ENCODE measurements at regions not wholly inside any gene's neighbourhood (a gene's known extent, or its start where the extent isn't known, plus 50 kb on each side); places are given as distances from the start of the nearest gene placed in this dataset.
"Not testable (repeated sequence)": the region's sequence is repeated elsewhere in the genome, so short reads cannot be mapped to it uniquely, and the experiment has no call there.

GRCh38 chrX:39492497-39493162, 605.1 kb downstream of the BCOR start:
- Mint-ChIP-seq H3K4me3 (peak overlapping the region; percentile 52), H3K4me1 (peaks cover 46% of the 10 kb centered on the region), H3K27ac (peak overlapping the region; percentile 84), H3K9me3 (no peaks in the 10 kb centered on the region), H3K27me3 (no peaks in the 10 kb centered on the region), H3K36me3 (ENCODE audit: low read depth) (no peaks in the 10 kb centered on the region)
- ATAC-seq (ENCODE audit: low read depth), result peak; percentile 64
- POLR2A ChIA-PET, result interaction anchor here (0.6 kb wide), 1 partner anchor 684 kb away, joined by 6 read pairs; no protein-coding TSS in a partner anchor
- CTCF ChIA-PET, result interaction anchor here (1.0 kb wide), 1 partner anchor 15 kb away, joined by 3 read pairs; no protein-coding TSS in a partner anchor
- no peak for DNase-seq
- intact Hi-C loops (cut with micrococcal nuclease), result loop anchor here (5.0 kb wide), 4 partner anchors 50 to 605 kb away; partner anchors contain the start of gene BCOR
- TF ChIP-seq CTCF (IDR thresholded peaks at IDR 0.05), result no peak

- Mint-ChIP-seq H3K4me3 (peak overlapping the region; percentile 20), H3K9me3 (no peaks in the 10 kb centered on the region), H3K36me3 (ENCODE audit: low read depth) (no peaks in the 10 kb centered on the region), H3K4me1 (peaks cover 45% of the 10 kb centered on the region), H3K27me3 (no peaks in the 10 kb centered on the region), H3K27ac (peak overlapping the region; percentile 84)
- TF ChIP-seq CTCF (IDR thresholded peaks at IDR 0.05), result no peak
- CTCF ChIA-PET, result interaction anchor here (1.0 kb wide), 1 partner anchor 16 kb away, joined by 3 read pairs; no protein-coding TSS in a partner anchor
- POLR2A ChIA-PET, result interaction anchor here (0.6 kb wide), 1 partner anchor 684 kb away, joined by 6 read pairs; no protein-coding TSS in a partner anchor
- intact Hi-C loops (cut with micrococcal nuclease), result loop anchor here (5.0 kb wide), 4 partner anchors 51 to 604 kb away; partner anchors contain the start of gene BCOR
- DNase-seq (no peak), ATAC-seq (ENCODE audit: low read depth) (no peak)
These were observed 604.6 kb downstream of the BCOR start for GRCh38 chrX:39493168-39493567.

GRCh38 chrX:39497117-39497516, 600.6 kb downstream of the BCOR start:
- ATAC-seq (ENCODE audit: low read depth); intact Hi-C loops (cut with micrococcal nuclease); POLR2A ChIA-PET; H3K4me3 Mint-ChIP-seq; CTCF ChIA-PET; H3K27ac Mint-ChIP-seq; DNase-seq; H3K36me3 Mint-ChIP-seq (ENCODE audit: low read depth); H3K27me3 Mint-ChIP-seq; H3K9me3 Mint-ChIP-seq: not testable (repeated sequence)
- peaks cover 25% of the 10 kb centered on the region for H3K4me1 Mint-ChIP-seq

- no peak for TF ChIP-seq CTCF (IDR thresholded peaks at IDR 0.05)
- CTCF ChIA-PET, result no interaction called here
- no peak overlapping the region for H3K4me3 Mint-ChIP-seq
- peaks cover 19% of the 10 kb centered on the region for H3K4me1 Mint-ChIP-seq
- H3K36me3 Mint-ChIP-seq (ENCODE audit: low read depth), result no peaks in the 10 kb centered on the region
- DNase-seq (no peak), ATAC-seq (ENCODE audit: low read depth) (no peak)
- POLR2A ChIA-PET, result no interaction called here
- H3K27me3 Mint-ChIP-seq, result no peaks in the 10 kb centered on the region
- H3K27ac Mint-ChIP-seq, result no peak overlapping the region
- H3K9me3 Mint-ChIP-seq, result no peaks in the 10 kb centered on the region
- intact Hi-C loops (cut with micrococcal nuclease), result no loop called here
These were observed 600.0 kb downstream of the BCOR start for GRCh38 chrX:39497702-39498265.

GRCh38 chrX:39499996-39500395, 597.8 kb downstream of the BCOR start:
- POLR2A ChIA-PET, result no interaction called here

More at GRCh38 chrX:39499996-39500395, 597.8 kb downstream of the BCOR start:
- ATAC-seq (ENCODE audit: low read depth), result no peak
- H3K4me1 Mint-ChIP-seq, result no peaks in the 10 kb centered on the region
- DNase-seq, result no peak
- TF ChIP-seq CTCF (IDR thresholded peaks at IDR 0.05), result no peak
- H3K27me3 Mint-ChIP-seq, result no peaks in the 10 kb centered on the region
- CTCF ChIA-PET, result no interaction called here
- no peaks in the 10 kb centered on the region for H3K36me3 Mint-ChIP-seq (ENCODE audit: low read depth)
- no peak overlapping the region for H3K27ac Mint-ChIP-seq
- no peak overlapping the region for H3K4me3 Mint-ChIP-seq
- H3K9me3 Mint-ChIP-seq, result no peaks in the 10 kb centered on the region
- intact Hi-C loops (cut with micrococcal nuclease), result no loop called here
